ENCODE measurements at regions not wholly inside any gene's neighbourhood (a gene's known extent, or its start where the extent isn't known, plus 50 kb on each side); places are given as distances from the start of the nearest gene placed in this dataset.

DNA sequence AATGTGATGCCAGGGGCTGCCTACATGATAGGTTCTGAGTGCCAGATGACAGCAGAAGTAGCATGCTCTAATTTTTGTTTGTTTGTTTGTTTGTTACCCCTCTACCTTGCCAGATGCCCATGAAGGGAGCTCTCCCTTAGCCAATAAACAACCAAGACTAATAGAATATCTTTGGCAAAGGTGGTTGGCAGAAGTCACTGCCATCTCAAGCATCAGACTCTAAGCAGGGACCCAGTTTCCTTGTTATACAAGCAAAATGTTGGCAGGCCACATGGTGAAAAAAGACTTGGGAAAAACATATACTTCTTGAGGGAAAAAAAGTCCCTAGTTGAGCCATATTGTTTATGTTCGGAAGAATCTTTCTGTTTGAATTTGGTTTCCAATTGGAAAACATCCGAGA lies 609.0 kb upstream of the CFAP20DC start:
- TF ChIP-seq, protein P1, sequence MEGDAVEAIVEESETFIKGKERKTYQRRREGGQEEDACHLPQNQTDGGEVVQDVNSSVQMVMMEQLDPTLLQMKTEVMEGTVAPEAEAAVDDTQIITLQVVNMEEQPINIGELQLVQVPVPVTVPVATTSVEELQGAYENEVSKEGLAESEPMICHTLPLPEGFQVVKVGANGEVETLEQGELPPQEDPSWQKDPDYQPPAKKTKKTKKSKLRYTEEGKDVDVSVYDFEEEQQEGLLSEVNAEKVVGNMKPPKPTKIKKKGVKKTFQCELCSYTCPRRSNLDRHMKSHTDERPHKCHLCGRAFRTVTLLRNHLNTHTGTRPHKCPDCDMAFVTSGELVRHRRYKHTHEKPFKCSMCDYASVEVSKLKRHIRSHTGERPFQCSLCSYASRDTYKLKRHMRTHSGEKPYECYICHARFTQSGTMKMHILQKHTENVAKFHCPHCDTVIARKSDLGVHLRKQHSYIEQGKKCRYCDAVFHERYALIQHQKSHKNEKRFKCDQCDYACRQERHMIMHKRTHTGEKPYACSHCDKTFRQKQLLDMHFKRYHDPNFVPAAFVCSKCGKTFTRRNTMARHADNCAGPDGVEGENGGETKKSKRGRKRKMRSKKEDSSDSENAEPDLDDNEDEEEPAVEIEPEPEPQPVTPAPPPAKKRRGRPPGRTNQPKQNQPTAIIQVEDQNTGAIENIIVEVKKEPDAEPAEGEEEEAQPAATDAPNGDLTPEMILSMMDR (IDR thresholded peaks at IDR 0.05), result no peak
- TF ChIP-seq POLR2A (IDR thresholded peaks at IDR 0.05), result no peak
